Heart left ventricle (tissue), 16 donors: ENCODE measurements at regions not wholly inside any gene's neighbourhood (a gene's known extent, or its start where the extent isn't known, plus 50 kb on each side); places are given as distances from the start of the nearest gene placed in this dataset.

ENCODE experiments used
- ATAC-seq, 4 donors: fragments of 200-7000 bp; cut with Tn5 transposase; one replicate each; pipeline ENCODE4 v1.9.1; 2020 to 2022; ENCODE audit warnings: moderate library complexity in 4 of 4, mild to moderate bottlenecking in 3 of 4, moderate number of reproducible peaks in 1 of 4
- DNase-seq, 5 donors: peaks; one replicate each; pipeline ENCODE4 v3.0.0-alpha.2; 2020
- H3K27ac ChIP-seq, 12 donors: fragments of 200-600 bp; sonication (generic) in 4 of 12; one replicate each; pipeline versions ENCODE4 v1.5.0 to v1.8.0; 2016 to 2022; ENCODE audit warnings: mild to moderate bottlenecking in 2 of 12
- H3K27me3 ChIP-seq, 9 donors: fragments of 200-600 bp; sonication (generic) in 2 of 9; one replicate each; pipeline versions ENCODE4 v1.5.1 to v1.8.0; 2016 to 2022; ENCODE audit warnings: mild to moderate bottlenecking in 3 of 9
- H3K36me3 ChIP-seq, 9 donors: fragments of 200-600 bp; sonication (generic) in 2 of 9; one replicate each; pipeline versions ENCODE4 v1.5.0 to v1.8.0; 2018 to 2022; ENCODE audit warnings: mild to moderate bottlenecking in 2 of 9
- H3K4me1 ChIP-seq, 12 donors: fragments of 200-600 bp; sonication (generic) in 4 of 12; one replicate each; pipeline versions ENCODE4 v1.5.0 to v1.8.0; 2016 to 2022; ENCODE audit warnings: mild to moderate bottlenecking in 3 of 12
- H3K4me3 ChIP-seq, 12 donors: fragments of 200-600 bp; sonication (generic) in 4 of 12; one replicate each; pipeline versions ENCODE4 v1.5.0 to v1.8.0; 2017 to 2022; ENCODE audit warnings: mild to moderate bottlenecking in 9 of 12, moderate library complexity in 4 of 12
- H3K9me3 ChIP-seq, 12 donors: fragments of 200-600 bp; sonication (generic) in 4 of 12; one replicate each; pipeline versions ENCODE4 v1.5.0 to v1.8.0; 2016 to 2022; ENCODE audit warnings: mild to moderate bottlenecking in 1 of 12
- CTCF ChIP-seq, 12 donors: fragments of 200-600 bp; sonication (generic) in 4 of 12; IDR thresholded peaks; one replicate each; pipeline versions ENCODE4 v1.5.0 to v1.8.0; 2018 to 2022; ENCODE audit warnings: antibody characterized with exemption in 12 of 12, mild to moderate bottlenecking in 5 of 12
- POLR2A ChIP-seq, 2 donors: fragments of 450-650 bp; IDR thresholded peaks; one replicate each; pipeline ENCODE4 v1.6.1; 2017; ENCODE audit warnings: antibody characterized with exemption in 2 of 2, mild to moderate bottlenecking in 2 of 2, moderate library complexity in 2 of 2
- WGBS, 4 donors: extraction: QIAGEN DNeasy Blood & Tissue Kit in 2 of 4; methylation state at CpG; one replicate each; pipeline versions ENCODE4 v1.1.5 to v1.1.7; 2013 to 2018; 5-methylcytosine and 5-hydroxymethylcytosine counted together
- intact Hi-C, 10 donors: fragments of 100-400 bp; cut with DNase I; formaldehyde crosslinking; loops; one replicate each; pipeline versions ENCODE4 v1.11.1 to v1.14.2; 2022
- donor health status: ischemic (EF 13 %, LVEDD 7.1; RV severe dilation, severe dysfunction).
- donor health status: healthy with polysubstance abuse.
- donor health status: DM: no; HTN: yes; CAD: no.
- donor health status: DM: no; HTN: no; CAD: no.
- donor health status: ischemic (EF 25% LVEDD 6.9; RV normal size, moderate dysfunction).
- donor health status: ischemic (EF 25% LVEDD 5.7; RV mildly dilated, moderate dysfunction).
- donor health status: healthy.
- donor health status: DM: yes; HTN: yes; CAD: no.
- donor health status: ischemic (EF 35%, LVEDD 5.7; RV mildly dilated, moderate dysfunction).
- donor health status: nonischemic (EF 11% LVEDD 7.7; RV severe dilation, severe dysfunction).
- donor health status: DM: yes; HTN: yes; CAD: no.
- donor health status: PGD.
- donor health status: ischemic (EF 29% LVEDD 5.4; RV normal size, mild dysfunction).
- donor health status: nonischemic (EF 23%, LVEDD 6.1; RV moderate dilation, normal function).

- H3K27me3 ChIP-seq: no peaks in the 10 kb centered on the region
- H3K4me3 ChIP-seq: no peak overlapping the region
- no peaks in the 10 kb centered on the region for H3K36me3 ChIP-seq
- ATAC-seq: no peak
- intact Hi-C loops: no loop called here
- no peak for DNase-seq
- no peaks in the 10 kb centered on the region for H3K4me1 ChIP-seq
- no peak for TF ChIP-seq POLR2A (IDR thresholded peaks at IDR 0.05)
- peak in 10 of 12 donors; percentile 5 to 47 (median 14) for TF ChIP-seq CTCF (IDR thresholded peaks at IDR 0.05)
- H3K9me3 ChIP-seq: peaks cover 0 to 3% (median 0%) of the 10 kb centered on the region in 12 donors
- no peak overlapping the region for H3K27ac ChIP-seq
These were observed 296.5 kb upstream of the GYPC start for GRCh38 chr2:126359494-126359893.

- Histone ChIP-seq H3K27me3 (no peaks in the 10 kb centered on the region), H3K9me3 (no peaks in the 10 kb centered on the region), H3K4me1 (peaks cover 0 to 18% (median 3%) of the 10 kb centered on the region in 12 donors), H3K4me3 (no peak overlapping the region), H3K36me3 (no peaks in the 10 kb centered on the region), H3K27ac (no peak overlapping the region)
- intact Hi-C loops: loop anchor here in 2 of 10 donors (10.0 kb wide), 2 partner anchors 407 to 417 kb away; no protein-coding TSS in a partner anchor
- no peak for ATAC-seq
- WGBS, 4 donors: 78 to 83% (median 82%) methylated on average over 3 of the region's 3 CpGs
- DNase-seq: no peak
- TF ChIP-seq CTCF (IDR thresholded peaks at IDR 0.05) (no peak), POLR2A (IDR thresholded peaks at IDR 0.05) (no peak)
These were observed 288.6 kb upstream of the GYPC start for GRCh38 chr2:126367361-126367760.

DNA sequence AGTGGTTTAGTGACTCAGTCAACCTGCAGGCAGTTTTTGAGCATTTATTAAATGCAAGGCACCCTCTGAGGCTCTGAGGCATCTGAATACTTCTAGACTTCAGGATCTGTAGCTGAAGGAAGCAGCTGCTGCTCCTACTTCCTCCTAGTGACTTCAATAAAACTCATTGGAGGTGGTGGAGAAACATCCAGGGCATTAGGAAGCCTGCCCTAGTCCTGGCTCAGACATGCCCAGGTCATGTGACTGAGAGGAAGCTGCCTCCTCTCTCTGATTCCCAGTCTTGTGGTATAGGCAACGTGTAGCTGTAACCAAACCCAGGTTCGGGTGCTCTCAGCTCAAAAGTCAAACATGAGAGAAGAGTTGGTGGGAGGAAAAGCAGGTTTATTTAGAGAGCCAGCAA lies 287.2 kb upstream of the GYPC start:
- Histone ChIP-seq H3K27me3 (no peaks in the 10 kb centered on the region), H3K9me3 (no peaks in the 10 kb centered on the region), H3K4me3 (no peak overlapping the region), H3K27ac (no peak overlapping the region), H3K4me1 (peaks cover 0 to 18% (median 3%) of the 10 kb centered on the region in 12 donors), H3K36me3 (no peaks in the 10 kb centered on the region)
- DNase-seq: peak in 2 of 5 donors; percentile 23 to 29
- ATAC-seq: peak in 3 of 4 donors; percentile 31 to 61 (median 42)
- TF ChIP-seq POLR2A (IDR thresholded peaks at IDR 0.05) (no peak), CTCF (IDR thresholded peaks at IDR 0.05) (no peak)
- 63 to 82% (median 72%) methylated on average over 2 of the region's 2 CpGs for WGBS, 4 donors
- intact Hi-C loops: loop anchor here in 2 of 10 donors (10.0 kb wide), 2 partner anchors 406 to 416 kb away; no protein-coding TSS in a partner anchor

- H3K27ac ChIP-seq: peak overlapping the region in 1 of 12 donors; percentile 18
- DNase-seq: no peak
- peaks cover 0 to 18% (median 3%) of the 10 kb centered on the region in 12 donors for H3K4me1 ChIP-seq
- peak in 3 of 4 donors; percentile 43 to 57 (median 47) for ATAC-seq
- TF ChIP-seq POLR2A (IDR thresholded peaks at IDR 0.05): no peak
- no peak for TF ChIP-seq CTCF (IDR thresholded peaks at IDR 0.05)
- 68 to 82% (median 74%) methylated on average over 2 of the region's 2 CpGs for WGBS, 4 donors
- no peaks in the 10 kb centered on the region for H3K9me3 ChIP-seq
- no peaks in the 10 kb centered on the region for H3K27me3 ChIP-seq
- no peak overlapping the region for H3K4me3 ChIP-seq
- no peaks in the 10 kb centered on the region for H3K36me3 ChIP-seq
- intact Hi-C loops: no loop called here
These were observed 285.8 kb upstream of the GYPC start for GRCh38 chr2:126370201-126370600.
